Kidney (tissue), 13 donors: ENCODE measurements at regions not wholly inside any gene's neighbourhood (a gene's known extent, or its start where the extent isn't known, plus 50 kb on each side); places are given as distances from the start of the nearest gene placed in this dataset.

Experiments used
- DNase-seq, 5 donors: peaks; one replicate each; pipeline ENCODE4 v3.0.0-alpha.2; 2013 to 2020
- FAIRE-seq: peaks from 2 replicates; lab custom pipeline; 2012; peaks lifted over from hg19 to GRCh38; lab: Jason Lieb, UNC
- H3K27ac ChIP-seq, 2 donors: one replicate each; pipeline ENCODE4 v1.7.0; 2013; ENCODE audit warnings: low read depth in 2 of 2, low read length in 2 of 2, inconsistent platforms in 1 of 2
- H3K27me3 ChIP-seq: one replicate; pipeline ENCODE4 v1.7.1; 2013; ENCODE audit warnings: low read length, inconsistent platforms; ENCODE audit not compliant: control insufficient read depth, insufficient read depth
- H3K36me3 ChIP-seq, 3 donors: one replicate each; pipeline versions ENCODE4 v1.7.0 to v1.7.1; 2013; ENCODE audit warnings: low read length in 3 of 3, control low read depth in 1 of 3, inconsistent platforms in 1 of 3; ENCODE audit not compliant: insufficient read depth in 3 of 3, control insufficient read depth in 2 of 3
- H3K4me1 ChIP-seq, 3 donors: one replicate each; pipeline versions ENCODE4 v1.7.0 to v1.7.1; 2013; ENCODE audit warnings: low read length in 3 of 3, inconsistent platforms in 1 of 3, low read depth in 1 of 3; ENCODE audit not compliant: control insufficient read depth in 2 of 3, insufficient read depth in 2 of 3
- H3K4me3 ChIP-seq, 3 donors: one replicate each; pipeline versions ENCODE4 v1.7.0 to v1.8.1; 2013; ENCODE audit warnings: low read length in 3 of 3, control low read depth in 1 of 3, inconsistent platforms in 1 of 3
- H3K9ac ChIP-seq, 3 donors: one replicate each; pipeline versions ENCODE4 v1.7.0 to v1.7.1; 2013; ENCODE audit warnings: low read length in 3 of 3, control low read depth in 1 of 3, inconsistent platforms in 1 of 3
- H3K9me3 ChIP-seq, 3 donors: one replicate each; pipeline versions ENCODE4 v1.7.0 to v1.7.1; 2013; ENCODE audit warnings: low read length in 3 of 3, control low read depth in 1 of 3, inconsistent platforms in 1 of 3; ENCODE audit not compliant: control insufficient read depth in 2 of 3, insufficient read depth in 1 of 3
- intact Hi-C: fragments of 100-400 bp; cut with DNase I; formaldehyde crosslinking; loops from one replicate; pipeline ENCODE4 v1.11.1; 2022
- TF ChIP-seq, protein P1 (sequence below): IDR thresholded peaks from 3 replicates; pipeline ENCODE4 v1.5.1; 2012; ENCODE audit warnings: mild to moderate bottlenecking, moderate library complexity, borderline replicate concordance; ENCODE audit not compliant: insufficient read depth; ENCODE audit errors: extremely low read depth
- donor health status: control.
- donor health status: control.
- donor health status: control.
- donor health status: control.
- donor health status: control.
- donor health status: DM: yes; HTN: yes; CAD: no.
- donor health status: Normal renal cell carcinoma (clear cell type).

DNA sequence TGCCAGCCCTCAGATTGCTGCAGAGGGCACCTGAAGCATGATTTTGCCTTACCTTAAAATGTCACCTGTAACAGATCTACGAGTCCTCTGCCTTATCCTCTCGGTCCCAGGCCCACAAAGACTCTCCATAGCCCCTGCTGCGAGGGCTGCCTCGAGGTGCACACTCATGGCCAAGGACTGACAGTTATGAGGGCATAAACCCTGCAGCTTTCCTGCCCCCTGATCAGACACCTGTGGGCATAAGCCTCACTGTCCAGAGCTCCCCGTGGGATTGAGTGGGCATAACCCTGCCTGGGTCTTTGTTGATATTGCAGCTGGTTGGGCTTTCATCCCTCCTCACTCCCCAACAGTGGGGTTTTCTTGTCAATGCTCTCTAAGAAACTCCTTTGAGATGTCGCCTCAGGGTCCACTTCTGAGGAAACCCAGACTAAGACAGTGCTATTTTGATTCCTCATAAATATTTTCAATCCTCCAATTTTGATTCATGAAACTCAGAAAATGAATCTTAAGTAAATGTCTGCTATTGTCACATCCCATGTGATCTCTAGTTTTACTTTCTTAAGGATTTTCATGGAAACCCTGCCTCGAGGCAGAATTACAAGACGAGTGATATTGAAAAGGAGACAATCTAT, 108.5 kb upstream of the NCK2 start:
- no peaks in the 10 kb centered on the region for H3K27me3 ChIP-seq

DNA sequence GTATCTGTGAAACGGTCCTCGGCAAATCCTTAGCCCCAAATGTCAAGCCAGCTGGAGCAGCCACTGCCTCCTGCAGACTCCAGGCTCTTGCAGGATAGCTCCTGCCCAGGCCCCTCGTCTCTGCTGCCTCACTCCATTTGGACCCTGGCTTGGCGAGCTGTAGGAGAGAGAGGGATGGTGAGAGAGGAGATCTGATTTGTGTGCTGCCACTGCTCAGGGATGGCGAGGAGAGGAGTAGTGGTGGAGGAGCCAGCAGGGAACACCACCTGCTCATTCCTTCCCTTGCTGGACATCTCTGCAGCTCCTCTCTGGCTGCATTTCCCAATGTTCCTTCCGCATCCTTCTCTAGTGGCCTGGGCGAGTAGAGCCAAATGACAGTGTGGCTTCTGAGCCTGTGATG, 109.1 kb upstream of the NCK2 start:
- TF ChIP-seq, protein P1, sequence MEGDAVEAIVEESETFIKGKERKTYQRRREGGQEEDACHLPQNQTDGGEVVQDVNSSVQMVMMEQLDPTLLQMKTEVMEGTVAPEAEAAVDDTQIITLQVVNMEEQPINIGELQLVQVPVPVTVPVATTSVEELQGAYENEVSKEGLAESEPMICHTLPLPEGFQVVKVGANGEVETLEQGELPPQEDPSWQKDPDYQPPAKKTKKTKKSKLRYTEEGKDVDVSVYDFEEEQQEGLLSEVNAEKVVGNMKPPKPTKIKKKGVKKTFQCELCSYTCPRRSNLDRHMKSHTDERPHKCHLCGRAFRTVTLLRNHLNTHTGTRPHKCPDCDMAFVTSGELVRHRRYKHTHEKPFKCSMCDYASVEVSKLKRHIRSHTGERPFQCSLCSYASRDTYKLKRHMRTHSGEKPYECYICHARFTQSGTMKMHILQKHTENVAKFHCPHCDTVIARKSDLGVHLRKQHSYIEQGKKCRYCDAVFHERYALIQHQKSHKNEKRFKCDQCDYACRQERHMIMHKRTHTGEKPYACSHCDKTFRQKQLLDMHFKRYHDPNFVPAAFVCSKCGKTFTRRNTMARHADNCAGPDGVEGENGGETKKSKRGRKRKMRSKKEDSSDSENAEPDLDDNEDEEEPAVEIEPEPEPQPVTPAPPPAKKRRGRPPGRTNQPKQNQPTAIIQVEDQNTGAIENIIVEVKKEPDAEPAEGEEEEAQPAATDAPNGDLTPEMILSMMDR = no peak
- FAIRE-seq = no peak
- Histone ChIP-seq H3K9ac (no peak overlapping the region), H3K9me3 (no peaks in the 10 kb centered on the region), H3K27ac (no peak overlapping the region), H3K27me3 (no peaks in the 10 kb centered on the region), H3K4me3 (no peak overlapping the region), H3K4me1 (no peaks in the 10 kb centered on the region), H3K36me3 (no peaks in the 10 kb centered on the region)
- intact Hi-C loops = no loop called here
- peak in 1 of 5 donors; percentile 5 for DNase-seq

More for the DNA sequence above, 108.5 kb upstream of the NCK2 start:
- Histone ChIP-seq H3K9me3 (no peaks in the 10 kb centered on the region), H3K4me1 (no peaks in the 10 kb centered on the region), H3K4me3 (no peak overlapping the region), H3K9ac (no peak overlapping the region), H3K27ac (no peak overlapping the region), H3K36me3 (no peaks in the 10 kb centered on the region)
- peak in 1 of 5 donors; percentile 5 for DNase-seq
- intact Hi-C loops = no loop called here
- no peak for FAIRE-seq
- TF ChIP-seq, protein P1 = no peak

DNA sequence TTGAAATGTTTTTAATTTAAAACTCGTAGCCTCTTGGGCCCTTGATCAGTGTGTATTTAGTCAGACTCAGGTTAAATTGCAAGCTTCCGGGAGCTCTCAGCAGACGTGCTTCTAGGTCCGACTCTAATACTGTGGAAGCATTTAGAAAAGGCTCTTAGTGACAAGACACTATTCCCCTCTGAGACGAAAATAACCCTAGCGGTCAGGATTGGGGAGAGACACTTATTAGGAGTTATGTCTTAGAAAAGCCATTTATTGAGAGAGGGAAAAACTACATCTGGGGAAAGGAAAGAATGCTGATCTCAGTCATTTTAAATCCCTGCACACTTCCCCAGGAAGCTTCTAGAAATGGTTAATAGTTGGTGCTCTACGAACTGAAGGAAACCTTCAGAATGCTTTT, 110.5 kb upstream of the NCK2 start:
- Histone ChIP-seq H3K4me3 (no peak overlapping the region), H3K9ac (no peak overlapping the region), H3K36me3 (no peaks in the 10 kb centered on the region), H3K9me3 (no peaks in the 10 kb centered on the region), H3K27ac (no peak overlapping the region), H3K4me1 (no peaks in the 10 kb centered on the region), H3K27me3 (no peaks in the 10 kb centered on the region)
- TF ChIP-seq, protein P1 = no peak
- no peak for DNase-seq
- intact Hi-C loops = no loop called here
- no peak for FAIRE-seq

DNA sequence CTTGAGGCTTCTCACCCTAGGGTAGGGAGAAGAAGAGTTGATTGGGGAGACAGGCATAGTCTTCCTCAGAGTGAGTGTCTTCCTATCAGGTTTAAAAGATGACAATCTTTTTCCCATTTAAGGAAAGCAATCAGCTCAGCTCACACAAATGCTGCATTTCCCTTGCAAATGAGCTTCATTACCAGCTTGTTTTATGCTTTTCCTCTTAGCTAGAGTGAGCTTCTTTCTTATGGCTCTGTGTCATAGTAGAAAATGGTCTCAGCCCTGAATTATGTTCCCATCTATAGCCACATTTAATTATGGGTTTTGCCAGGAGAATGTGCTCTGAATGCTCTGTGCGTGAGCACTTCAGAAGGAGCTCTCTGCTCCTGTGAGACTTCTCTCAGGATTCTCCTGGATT, 112.8 kb upstream of the NCK2 start:
- TF ChIP-seq, protein P1 = no peak
- Histone ChIP-seq H3K9me3 (no peaks in the 10 kb centered on the region), H3K27ac (no peak overlapping the region), H3K4me1 (no peaks in the 10 kb centered on the region), H3K27me3 (no peaks in the 10 kb centered on the region), H3K36me3 (no peaks in the 10 kb centered on the region), H3K4me3 (no peak overlapping the region), H3K9ac (no peak overlapping the region)
- FAIRE-seq (no peak), DNase-seq (no peak)
- intact Hi-C loops = no loop called here
